UCSD-AML1 (cell line): ENCODE measurements at regions not wholly inside any gene's neighbourhood (a gene's known extent, or its start where the extent isn't known, plus 50 kb on each side); places are given as distances from the start of the nearest gene placed in this dataset.
A peak's percentile ranks its signal among the peaks of the same experiment; 100 is the strongest.

Experiments used
- DNase-seq: peaks from one replicate; lab custom pipeline; 2025; ENCODE audit not compliant: unreplicated experiment; lab: John Stamatoyannopoulos, UW

GRCh38 chr18:57918601-57919000 lies 115.5 kb upstream of the ATP8B1 start:
- DNase-seq, result no peak

- DNase-seq, result no peak
These were observed 113.6 kb upstream of the ATP8B1 start for GRCh38 chr18:57916684-57917083.

- DNase-seq, result peak; percentile 13
These were observed 112.9 kb upstream of the ATP8B1 start for GRCh38 chr18:57915865-57916582.

- no peak for DNase-seq
These were observed 112.1 kb upstream of the ATP8B1 start for GRCh38 chr18:57915248-57915647.

GRCh38 chr18:57913686-57914085 lies 110.6 kb upstream of the ATP8B1 start:
- no peak for DNase-seq

- DNase-seq, result no peak
These were observed 107.7 kb upstream of the ATP8B1 start for GRCh38 chr18:57910817-57911216.

GRCh38 chr18:57910134-57910533 lies 107.0 kb upstream of the ATP8B1 start:
- DNase-seq, result no peak

- no peak for DNase-seq
These were observed 106.5 kb upstream of the ATP8B1 start for GRCh38 chr18:57909620-57910019.

- no peak for DNase-seq
These were observed 105.0 kb upstream of the ATP8B1 start for GRCh38 chr18:57908092-57908491.

- DNase-seq, result no peak
These were observed 104.4 kb upstream of the ATP8B1 start for GRCh38 chr18:57907550-57907949.

- no peak for DNase-seq
These were observed 103.7 kb upstream of the ATP8B1 start for GRCh38 chr18:57906852-57907251.

GRCh38 chr18:57904535-57904934 lies 101.4 kb upstream of the ATP8B1 start:
- DNase-seq, result no peak

GRCh38 chr18:57902721-57903120 lies 99.6 kb upstream of the ATP8B1 start:
- DNase-seq, result no peak

- DNase-seq, result no peak
These were observed 98.9 kb upstream of the ATP8B1 start for GRCh38 chr18:57901825-57902589.

GRCh38 chr18:57900906-57901435 lies 97.9 kb upstream of the ATP8B1 start:
- DNase-seq, result no peak

GRCh38 chr18:57898506-57899124 lies 95.5 kb upstream of the ATP8B1 start:
- DNase-seq, result no peak

GRCh38 chr18:57895182-57895581 lies 92.1 kb upstream of the ATP8B1 start:
- DNase-seq, result no peak

GRCh38 chr18:57891707-57892391 lies 88.7 kb upstream of the ATP8B1 start:
- DNase-seq, result no peak

- DNase-seq, result no peak
These were observed 87.2 kb upstream of the ATP8B1 start for GRCh38 chr18:57890266-57890665.

GRCh38 chr18:57889841-57890240 lies 86.7 kb upstream of the ATP8B1 start:
- no peak for DNase-seq
